ENCODE measurements at regions not wholly inside any gene's neighbourhood (a gene's known extent, or its start where the extent isn't known, plus 50 kb on each side); places are given as distances from the start of the nearest gene placed in this dataset.

GRCh38 chrX:14427614-14428013 is 101.7 kb upstream of the GLRA2 start:
- no peak for TF ChIP-seq BCLAF1 (IDR thresholded peaks at IDR 0.05)
- no peak for TF ChIP-seq YY1 (IDR thresholded peaks at IDR 0.05; ENCODE audit: low read depth, low read length)

Data from GM12878 (cell line).